HFF-Myc (cell line): ENCODE measurements at regions not wholly inside any gene's neighbourhood (a gene's known extent, or its start where the extent isn't known, plus 50 kb on each side); places are given as distances from the start of the nearest gene placed in this dataset.

Experiments used
- DNase-seq: peaks from one replicate; pipeline ENCODE4 v3.0.0-alpha.2; 2011; ENCODE audit warnings: low read depth; ENCODE audit errors: extremely low read depth
- H3K4me3 ChIP-seq: replicated peaks from 2 replicates; pipeline ENCODE4 v1.5.1; 2011; ENCODE audit warnings: low read depth, mild to moderate bottlenecking, control low read depth, low read length
- TF ChIP-seq, protein P1 (sequence below): IDR thresholded peaks from 2 replicates; pipeline ENCODE4 v1.5.1; 2012; ENCODE audit warnings: mild to moderate bottlenecking, low read depth, low read length, control low read depth; ENCODE audit errors: missing control alignments

DNA sequence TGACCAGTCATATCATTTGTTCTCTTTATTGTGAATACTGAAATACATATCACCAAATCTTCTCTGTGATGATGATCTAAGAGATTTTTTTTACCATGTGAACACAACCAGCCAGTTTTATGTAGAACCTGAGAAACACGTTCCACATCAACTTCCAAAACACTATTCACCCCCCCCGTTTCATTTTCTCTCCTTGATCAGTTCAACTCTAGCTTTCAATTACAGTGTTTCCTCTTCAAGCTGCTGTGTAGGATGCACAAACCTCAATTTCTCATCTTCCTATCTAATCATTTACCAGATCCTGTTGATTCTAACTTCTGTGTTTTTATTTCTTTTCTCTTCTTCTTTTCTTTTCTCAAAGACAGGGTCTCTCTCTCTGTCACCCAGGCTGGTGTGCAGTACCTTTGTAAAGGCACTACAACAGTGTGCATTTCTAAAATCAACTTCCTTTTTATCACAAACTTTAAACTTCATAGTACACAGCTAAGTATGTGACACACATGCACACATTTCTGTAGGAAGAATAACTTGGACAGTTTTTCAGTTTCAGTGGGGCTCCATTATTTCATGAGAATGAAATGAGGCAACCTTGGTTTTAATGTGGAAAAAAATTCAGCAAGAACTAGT is 149.9 kb upstream of the FBXO33 start:
- H3K4me3 ChIP-seq, result no peak overlapping the region
- TF ChIP-seq, protein P1, sequence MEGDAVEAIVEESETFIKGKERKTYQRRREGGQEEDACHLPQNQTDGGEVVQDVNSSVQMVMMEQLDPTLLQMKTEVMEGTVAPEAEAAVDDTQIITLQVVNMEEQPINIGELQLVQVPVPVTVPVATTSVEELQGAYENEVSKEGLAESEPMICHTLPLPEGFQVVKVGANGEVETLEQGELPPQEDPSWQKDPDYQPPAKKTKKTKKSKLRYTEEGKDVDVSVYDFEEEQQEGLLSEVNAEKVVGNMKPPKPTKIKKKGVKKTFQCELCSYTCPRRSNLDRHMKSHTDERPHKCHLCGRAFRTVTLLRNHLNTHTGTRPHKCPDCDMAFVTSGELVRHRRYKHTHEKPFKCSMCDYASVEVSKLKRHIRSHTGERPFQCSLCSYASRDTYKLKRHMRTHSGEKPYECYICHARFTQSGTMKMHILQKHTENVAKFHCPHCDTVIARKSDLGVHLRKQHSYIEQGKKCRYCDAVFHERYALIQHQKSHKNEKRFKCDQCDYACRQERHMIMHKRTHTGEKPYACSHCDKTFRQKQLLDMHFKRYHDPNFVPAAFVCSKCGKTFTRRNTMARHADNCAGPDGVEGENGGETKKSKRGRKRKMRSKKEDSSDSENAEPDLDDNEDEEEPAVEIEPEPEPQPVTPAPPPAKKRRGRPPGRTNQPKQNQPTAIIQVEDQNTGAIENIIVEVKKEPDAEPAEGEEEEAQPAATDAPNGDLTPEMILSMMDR, result no peak
- DNase-seq, result no peak

DNA sequence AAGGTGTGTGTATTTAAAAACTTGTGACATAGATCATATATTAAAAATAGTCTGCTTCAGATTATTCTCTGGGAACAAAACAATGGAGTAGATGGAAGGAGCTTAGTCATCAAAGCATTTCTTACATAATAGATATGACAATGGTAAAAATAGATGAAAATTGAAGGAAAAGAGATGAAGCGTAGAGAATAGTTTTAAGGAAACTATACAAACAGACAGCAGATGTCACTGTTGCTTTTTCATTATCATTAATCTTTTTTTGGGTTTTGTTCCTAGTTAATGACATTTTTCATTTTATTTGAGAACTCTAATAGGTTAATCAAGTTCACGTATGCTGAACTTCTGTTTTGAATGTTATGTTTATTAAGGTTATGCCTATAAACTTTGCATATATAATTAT is 149.2 kb upstream of the FBXO33 start:
- no peak for DNase-seq
- TF ChIP-seq, protein P1, result no peak
- H3K4me3 ChIP-seq, result no peak overlapping the region

DNA sequence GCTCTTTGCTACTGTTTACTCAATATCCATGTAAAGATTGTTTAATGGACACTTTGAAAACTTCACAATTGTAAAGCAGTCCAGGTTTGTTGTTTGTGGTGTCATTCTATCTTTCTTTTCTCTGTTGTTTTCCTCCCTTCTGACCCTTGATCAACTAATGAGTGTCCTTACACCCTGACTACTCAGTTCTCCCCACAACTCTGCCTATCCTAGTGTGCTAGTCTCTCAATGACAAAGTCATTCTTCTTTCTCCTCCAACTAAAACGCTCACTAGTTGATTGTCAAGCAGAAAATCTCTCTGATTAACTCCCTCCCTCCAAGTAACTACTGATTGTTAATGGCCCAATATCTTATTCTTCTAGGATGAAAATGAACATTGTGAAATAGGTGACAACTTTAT is 148.5 kb upstream of the FBXO33 start:
- DNase-seq, result no peak
- no peak overlapping the region for H3K4me3 ChIP-seq
- TF ChIP-seq, protein P1, result no peak

DNA sequence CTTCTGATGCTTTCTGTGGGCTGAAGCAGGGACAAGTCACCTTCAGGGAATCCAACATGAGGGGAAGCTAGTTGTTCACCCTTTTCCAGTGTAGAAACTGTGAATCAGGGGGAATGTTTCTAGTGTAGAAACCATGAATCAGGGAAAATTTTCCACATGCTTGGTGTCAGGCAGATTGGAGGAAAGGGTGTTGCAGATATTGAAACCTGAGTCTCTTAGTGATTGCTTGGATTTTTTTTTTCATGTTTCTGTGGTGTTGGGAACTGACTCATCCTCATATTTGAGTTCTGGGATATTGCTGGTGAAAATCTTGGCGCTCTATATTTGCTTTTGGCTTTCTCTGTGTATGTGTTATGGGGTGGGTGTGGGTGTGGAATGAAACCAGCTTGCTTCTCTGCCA is 144.5 kb upstream of the FBXO33 start:
- TF ChIP-seq, protein P1, result no peak
- H3K4me3 ChIP-seq, result no peak overlapping the region
- no peak for DNase-seq

DNA sequence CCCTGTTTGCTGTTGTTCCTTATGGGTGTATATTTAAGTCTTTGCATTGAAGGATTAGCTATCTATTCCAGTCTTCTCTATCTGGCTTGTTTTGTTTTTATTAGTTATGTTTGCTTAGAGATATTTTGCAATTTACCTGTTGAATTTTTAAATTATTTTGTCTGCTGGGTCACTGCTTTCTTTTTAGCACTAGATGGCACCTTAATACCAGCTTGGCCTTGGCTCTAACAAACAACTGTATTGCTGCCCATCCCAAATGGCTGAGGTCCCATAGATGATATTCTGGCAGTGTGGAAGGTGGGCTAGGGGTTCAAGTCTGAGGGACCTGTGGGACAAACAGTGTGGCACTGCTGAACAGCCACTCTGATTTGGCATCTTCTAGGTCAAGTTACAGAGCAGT is 144.0 kb upstream of the FBXO33 start:
- DNase-seq, result no peak
- H3K4me3 ChIP-seq, result no peak overlapping the region
- TF ChIP-seq, protein P1, result no peak

DNA sequence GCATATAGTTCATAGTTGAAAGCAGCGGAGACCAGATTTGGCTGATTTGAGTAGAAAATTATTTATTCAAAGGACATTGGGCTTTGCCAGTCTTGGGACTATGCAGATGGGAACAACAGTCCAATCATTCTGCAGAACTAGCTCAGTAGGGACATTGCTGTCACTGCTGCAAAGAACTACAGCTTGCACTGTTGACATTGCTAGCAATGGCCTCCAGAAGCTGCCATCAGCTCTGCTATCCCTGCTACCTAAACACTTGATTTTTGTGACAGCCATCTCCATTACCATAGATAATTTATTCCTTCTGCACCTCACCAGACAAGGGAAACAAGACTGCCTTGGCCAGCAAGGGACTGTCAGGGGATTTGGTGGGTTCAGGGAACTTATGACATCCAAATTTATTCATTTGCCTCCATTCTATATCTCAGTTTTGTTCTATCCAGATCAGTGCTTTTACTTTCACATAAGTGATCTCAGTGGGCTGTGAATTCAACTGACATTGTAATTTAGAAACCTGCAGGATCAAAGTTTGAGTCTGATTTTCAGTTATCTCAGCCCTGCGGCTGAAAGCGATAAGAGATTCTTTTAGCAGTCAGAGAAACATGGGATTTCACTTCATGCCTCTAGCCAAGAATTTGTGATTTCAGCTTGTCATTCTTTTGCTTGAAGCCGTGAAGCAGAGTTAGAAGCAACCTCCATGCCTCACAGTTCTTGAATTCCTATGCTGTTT is 136.7 kb upstream of the FBXO33 start:
- no peak overlapping the region for H3K4me3 ChIP-seq
- DNase-seq, result no peak
- TF ChIP-seq, protein P1, result no peak
